ENCODE measurements at regions not wholly inside any gene's neighbourhood (a gene's known extent, or its start where the extent isn't known, plus 50 kb on each side); places are given as distances from the start of the nearest gene placed in this dataset.

- no peaks in the 10 kb centered on the region for H3K36me3 ChIP-seq (ENCODE audit: control insufficient read depth, low read depth, low read length)
- H3K9ac ChIP-seq (ENCODE audit: low read length) = no peak overlapping the region
- no peak overlapping the region for H3K27ac ChIP-seq (ENCODE audit: low read length)
- H3K27me3 ChIP-seq (ENCODE audit: control insufficient read depth, insufficient read depth, low read length) = no peaks in the 10 kb centered on the region
- no peaks in the 10 kb centered on the region for H3K4me1 ChIP-seq (ENCODE audit: control insufficient read depth, low read depth, low read length)
- H3K4me3 ChIP-seq (ENCODE audit: low read length) = no peak overlapping the region
- H3K9me3 ChIP-seq (ENCODE audit: control insufficient read depth, low read depth, low read length) = no peaks in the 10 kb centered on the region
Observed at GRCh38 chr9:80082213-80082612, 510.4 kb downstream of the TLE4 start.

- Histone ChIP-seq H3K9ac (ENCODE audit: low read length) (no peak overlapping the region), H3K27ac (ENCODE audit: low read length) (no peak overlapping the region), H3K36me3 (ENCODE audit: control insufficient read depth, low read depth, low read length) (no peaks in the 10 kb centered on the region), H3K9me3 (ENCODE audit: control insufficient read depth, low read depth, low read length) (no peaks in the 10 kb centered on the region), H3K4me3 (ENCODE audit: low read length) (no peak overlapping the region), H3K4me1 (ENCODE audit: control insufficient read depth, low read depth, low read length) (no peaks in the 10 kb centered on the region), H3K27me3 (ENCODE audit: control insufficient read depth, insufficient read depth, low read length) (no peaks in the 10 kb centered on the region)
Observed at GRCh38 chr9:80078826-80079225, 507.1 kb downstream of the TLE4 start.

GRCh38 chr9:80077059-80077458 is 505.3 kb downstream of the TLE4 start:
- H3K4me1 ChIP-seq (ENCODE audit: control insufficient read depth, low read depth, low read length) = no peaks in the 10 kb centered on the region
- no peaks in the 10 kb centered on the region for H3K9me3 ChIP-seq (ENCODE audit: control insufficient read depth, low read depth, low read length)
- H3K27me3 ChIP-seq (ENCODE audit: control insufficient read depth, insufficient read depth, low read length) = no peaks in the 10 kb centered on the region
- H3K4me3 ChIP-seq (ENCODE audit: low read length) = no peak overlapping the region
- no peaks in the 10 kb centered on the region for H3K36me3 ChIP-seq (ENCODE audit: control insufficient read depth, low read depth, low read length)
- no peak overlapping the region for H3K27ac ChIP-seq (ENCODE audit: low read length)
- no peak overlapping the region for H3K9ac ChIP-seq (ENCODE audit: low read length)

- H3K36me3 ChIP-seq (ENCODE audit: control insufficient read depth, low read depth, low read length) = no peaks in the 10 kb centered on the region
- H3K4me3 ChIP-seq (ENCODE audit: low read length) = no peak overlapping the region
- no peaks in the 10 kb centered on the region for H3K27me3 ChIP-seq (ENCODE audit: control insufficient read depth, insufficient read depth, low read length)
- no peak overlapping the region for H3K9ac ChIP-seq (ENCODE audit: low read length)
- H3K4me1 ChIP-seq (ENCODE audit: control insufficient read depth, low read depth, low read length) = no peaks in the 10 kb centered on the region
- H3K9me3 ChIP-seq (ENCODE audit: control insufficient read depth, low read depth, low read length) = no peaks in the 10 kb centered on the region
- no peak overlapping the region for H3K27ac ChIP-seq (ENCODE audit: low read length)
Observed at GRCh38 chr9:80076162-80076561, 504.4 kb downstream of the TLE4 start.

- Histone ChIP-seq H3K36me3 (ENCODE audit: control insufficient read depth, low read depth, low read length) (no peaks in the 10 kb centered on the region), H3K4me1 (ENCODE audit: control insufficient read depth, low read depth, low read length) (no peaks in the 10 kb centered on the region), H3K4me3 (ENCODE audit: low read length) (no peak overlapping the region), H3K27me3 (ENCODE audit: control insufficient read depth, insufficient read depth, low read length) (no peaks in the 10 kb centered on the region), H3K27ac (ENCODE audit: low read length) (no peak overlapping the region), H3K9ac (ENCODE audit: low read length) (no peak overlapping the region), H3K9me3 (ENCODE audit: control insufficient read depth, low read depth, low read length) (no peaks in the 10 kb centered on the region)
Observed at GRCh38 chr9:80074439-80074838, 502.7 kb downstream of the TLE4 start.

GRCh38 chr9:80072451-80072850 is 500.7 kb downstream of the TLE4 start:
- no peak overlapping the region for H3K9ac ChIP-seq (ENCODE audit: low read length)
- no peak overlapping the region for H3K27ac ChIP-seq (ENCODE audit: low read length)
- no peaks in the 10 kb centered on the region for H3K9me3 ChIP-seq (ENCODE audit: control insufficient read depth, low read depth, low read length)
- no peaks in the 10 kb centered on the region for H3K4me1 ChIP-seq (ENCODE audit: control insufficient read depth, low read depth, low read length)
- no peaks in the 10 kb centered on the region for H3K27me3 ChIP-seq (ENCODE audit: control insufficient read depth, insufficient read depth, low read length)
- no peaks in the 10 kb centered on the region for H3K36me3 ChIP-seq (ENCODE audit: control insufficient read depth, low read depth, low read length)
- no peak overlapping the region for H3K4me3 ChIP-seq (ENCODE audit: low read length)

GRCh38 chr9:80070071-80070742 is 498.4 kb downstream of the TLE4 start:
- Histone ChIP-seq H3K36me3 (ENCODE audit: control insufficient read depth, low read depth, low read length) (no peaks in the 10 kb centered on the region), H3K27me3 (ENCODE audit: control insufficient read depth, insufficient read depth, low read length) (no peaks in the 10 kb centered on the region), H3K9me3 (ENCODE audit: control insufficient read depth, low read depth, low read length) (no peaks in the 10 kb centered on the region), H3K9ac (ENCODE audit: low read length) (no peak overlapping the region), H3K4me3 (ENCODE audit: low read length) (no peak overlapping the region), H3K4me1 (ENCODE audit: control insufficient read depth, low read depth, low read length) (peaks cover 9% of the 10 kb centered on the region), H3K27ac (ENCODE audit: low read length) (no peak overlapping the region)

GRCh38 chr9:80066931-80067330 is 495.2 kb downstream of the TLE4 start:
- Histone ChIP-seq H3K27ac (ENCODE audit: low read length) (no peak overlapping the region), H3K9ac (ENCODE audit: low read length) (no peak overlapping the region), H3K4me1 (ENCODE audit: control insufficient read depth, low read depth, low read length) (peaks cover 13% of the 10 kb centered on the region), H3K36me3 (ENCODE audit: control insufficient read depth, low read depth, low read length) (no peaks in the 10 kb centered on the region), H3K4me3 (ENCODE audit: low read length) (no peak overlapping the region), H3K27me3 (ENCODE audit: control insufficient read depth, insufficient read depth, low read length) (no peaks in the 10 kb centered on the region), H3K9me3 (ENCODE audit: control insufficient read depth, low read depth, low read length) (no peaks in the 10 kb centered on the region)

- Histone ChIP-seq H3K4me3 (ENCODE audit: low read length) (no peak overlapping the region), H3K27ac (ENCODE audit: low read length) (no peak overlapping the region), H3K36me3 (ENCODE audit: control insufficient read depth, low read depth, low read length) (no peaks in the 10 kb centered on the region), H3K4me1 (ENCODE audit: control insufficient read depth, low read depth, low read length) (peaks cover 13% of the 10 kb centered on the region), H3K9me3 (ENCODE audit: control insufficient read depth, low read depth, low read length) (peaks cover 3% of the 10 kb centered on the region), H3K9ac (ENCODE audit: low read length) (no peak overlapping the region), H3K27me3 (ENCODE audit: control insufficient read depth, insufficient read depth, low read length) (no peaks in the 10 kb centered on the region)
Observed at GRCh38 chr9:80062567-80062966, 490.8 kb downstream of the TLE4 start.

GRCh38 chr9:80061940-80062339 is 490.2 kb downstream of the TLE4 start:
- no peak overlapping the region for H3K27ac ChIP-seq (ENCODE audit: low read length)
- H3K9ac ChIP-seq (ENCODE audit: low read length) = no peak overlapping the region
- H3K9me3 ChIP-seq (ENCODE audit: control insufficient read depth, low read depth, low read length) = peaks cover 3% of the 10 kb centered on the region
- H3K4me3 ChIP-seq (ENCODE audit: low read length) = no peak overlapping the region
- H3K27me3 ChIP-seq (ENCODE audit: control insufficient read depth, insufficient read depth, low read length) = no peaks in the 10 kb centered on the region
- H3K36me3 ChIP-seq (ENCODE audit: control insufficient read depth, low read depth, low read length) = no peaks in the 10 kb centered on the region
- peaks cover 13% of the 10 kb centered on the region for H3K4me1 ChIP-seq (ENCODE audit: control insufficient read depth, low read depth, low read length)

GRCh38 chr9:80061096-80061495 is 489.3 kb downstream of the TLE4 start:
- Histone ChIP-seq H3K27me3 (ENCODE audit: control insufficient read depth, insufficient read depth, low read length) (no peaks in the 10 kb centered on the region), H3K27ac (ENCODE audit: low read length) (no peak overlapping the region)

GRCh38 chr9:80059979-80060378 is 488.2 kb downstream of the TLE4 start:
- Histone ChIP-seq H3K9ac (ENCODE audit: low read length) (no peak overlapping the region), H3K4me1 (ENCODE audit: control insufficient read depth, low read depth, low read length) (peaks cover 1% of the 10 kb centered on the region)

More at GRCh38 chr9:80061096-80061495, 489.3 kb downstream of the TLE4 start:
- Histone ChIP-seq H3K36me3 (ENCODE audit: control insufficient read depth, low read depth, low read length) (no peaks in the 10 kb centered on the region), H3K4me3 (ENCODE audit: low read length) (no peak overlapping the region), H3K4me1 (ENCODE audit: control insufficient read depth, low read depth, low read length) (peaks cover 8% of the 10 kb centered on the region), H3K9me3 (ENCODE audit: control insufficient read depth, low read depth, low read length) (peaks cover 3% of the 10 kb centered on the region), H3K9ac (ENCODE audit: low read length) (no peak overlapping the region)

More at GRCh38 chr9:80059979-80060378, 488.2 kb downstream of the TLE4 start:
- Histone ChIP-seq H3K27me3 (ENCODE audit: control insufficient read depth, insufficient read depth, low read length) (no peaks in the 10 kb centered on the region), H3K9me3 (ENCODE audit: control insufficient read depth, low read depth, low read length) (peaks cover 3% of the 10 kb centered on the region), H3K4me3 (ENCODE audit: low read length) (no peak overlapping the region), H3K27ac (ENCODE audit: low read length) (no peak overlapping the region), H3K36me3 (ENCODE audit: control insufficient read depth, low read depth, low read length) (no peaks in the 10 kb centered on the region)

Measured in iPS-18a (cell line).